A204.1 (cell line): ENCODE measurements at regions not wholly inside any gene's neighbourhood (a gene's known extent, or its start where the extent isn't known, plus 50 kb on each side); places are given as distances from the start of the nearest gene placed in this dataset.

ENCODE experiments used
- FAIRE-seq: peaks from 2 replicates; lab custom pipeline; 2012; peaks lifted over from hg19 to GRCh38; lab: Jason Lieb, UNC

DNA sequence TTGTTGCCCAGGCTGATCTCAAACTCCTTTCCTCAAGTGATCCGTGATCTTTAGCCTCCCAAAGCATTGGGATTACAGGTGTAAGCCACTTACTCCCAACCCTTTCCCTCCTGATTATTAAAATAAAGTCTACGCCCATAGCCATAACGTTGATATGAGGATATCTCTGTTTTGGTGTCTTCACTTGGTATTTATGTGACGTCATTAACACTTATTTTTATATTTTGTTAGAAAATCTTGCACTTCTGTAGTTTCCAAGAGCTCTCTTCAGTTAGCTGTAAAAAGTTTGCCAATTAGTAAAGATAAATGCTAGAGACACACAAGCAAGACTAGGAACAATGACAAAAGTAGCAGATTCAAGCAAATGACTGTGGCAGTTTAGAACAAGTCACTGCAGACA is 115.6 kb upstream of the HSF2 start:
- no peak for FAIRE-seq

DNA sequence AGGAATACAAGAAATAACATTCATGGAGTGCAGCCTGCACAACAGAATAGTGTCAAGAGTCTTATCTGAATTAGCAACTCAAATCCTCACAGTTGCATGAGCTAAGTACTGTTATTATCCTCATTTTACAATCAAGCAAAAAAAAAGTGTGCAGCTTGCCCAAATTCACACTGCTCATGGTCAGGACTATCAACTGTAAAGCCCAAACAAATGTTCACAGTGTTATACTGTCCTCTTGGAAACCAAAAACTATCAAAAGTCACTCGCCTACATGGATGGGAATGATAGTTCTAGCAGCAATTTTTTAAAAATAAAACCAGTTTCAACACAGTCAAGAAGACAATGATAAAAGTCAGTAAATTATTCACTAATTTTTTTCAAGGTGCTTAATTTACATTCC is 114.6 kb upstream of the HSF2 start:
- FAIRE-seq: no peak

DNA sequence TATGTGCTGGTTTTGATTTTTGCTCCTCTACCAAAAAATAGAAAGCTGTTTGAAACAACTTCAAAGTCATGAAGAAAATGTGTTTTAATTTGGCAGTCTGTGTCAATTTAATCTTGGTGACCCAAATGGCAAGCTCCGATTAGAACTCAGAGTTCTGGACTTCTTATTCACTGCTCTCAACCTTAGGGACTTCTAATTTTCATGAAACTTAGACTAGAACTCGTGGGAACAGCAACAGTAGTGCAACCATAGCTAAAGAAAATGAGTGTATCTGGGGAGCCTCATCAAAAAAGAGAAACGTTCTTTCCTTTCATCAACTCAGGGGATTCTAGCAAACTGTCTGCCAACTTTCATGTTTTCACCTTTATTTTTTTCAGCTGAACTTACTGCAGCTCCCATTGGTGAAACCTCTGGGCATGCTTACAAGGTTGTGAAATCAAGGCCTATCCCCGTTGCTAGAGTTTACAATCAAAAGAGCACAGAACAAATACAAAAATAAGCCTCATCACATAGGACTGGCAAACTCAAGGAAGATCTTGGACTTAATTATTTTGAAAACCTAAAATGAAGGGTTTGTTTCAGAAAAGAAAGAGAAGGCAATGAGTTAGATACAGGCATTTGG is 114.0 kb upstream of the HSF2 start:
- no peak for FAIRE-seq

DNA sequence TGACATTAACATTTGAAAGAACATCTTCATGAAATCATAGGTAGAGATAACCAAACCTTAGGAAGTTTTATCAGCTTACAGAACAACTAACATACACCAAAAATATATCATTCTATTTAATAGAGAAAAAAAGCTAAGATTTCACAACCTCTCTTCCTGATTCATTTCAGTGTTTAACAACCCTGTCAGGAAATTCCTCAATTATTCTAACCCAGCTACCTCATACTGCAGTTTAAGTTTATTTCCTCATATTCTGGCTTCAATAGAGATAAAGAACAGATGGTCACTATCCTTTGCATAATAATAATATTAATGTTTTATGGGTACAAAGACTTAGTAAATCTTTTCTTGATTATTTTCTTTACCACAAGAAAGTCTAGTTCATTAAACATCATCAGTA is 112.9 kb upstream of the HSF2 start:
- no peak for FAIRE-seq

DNA sequence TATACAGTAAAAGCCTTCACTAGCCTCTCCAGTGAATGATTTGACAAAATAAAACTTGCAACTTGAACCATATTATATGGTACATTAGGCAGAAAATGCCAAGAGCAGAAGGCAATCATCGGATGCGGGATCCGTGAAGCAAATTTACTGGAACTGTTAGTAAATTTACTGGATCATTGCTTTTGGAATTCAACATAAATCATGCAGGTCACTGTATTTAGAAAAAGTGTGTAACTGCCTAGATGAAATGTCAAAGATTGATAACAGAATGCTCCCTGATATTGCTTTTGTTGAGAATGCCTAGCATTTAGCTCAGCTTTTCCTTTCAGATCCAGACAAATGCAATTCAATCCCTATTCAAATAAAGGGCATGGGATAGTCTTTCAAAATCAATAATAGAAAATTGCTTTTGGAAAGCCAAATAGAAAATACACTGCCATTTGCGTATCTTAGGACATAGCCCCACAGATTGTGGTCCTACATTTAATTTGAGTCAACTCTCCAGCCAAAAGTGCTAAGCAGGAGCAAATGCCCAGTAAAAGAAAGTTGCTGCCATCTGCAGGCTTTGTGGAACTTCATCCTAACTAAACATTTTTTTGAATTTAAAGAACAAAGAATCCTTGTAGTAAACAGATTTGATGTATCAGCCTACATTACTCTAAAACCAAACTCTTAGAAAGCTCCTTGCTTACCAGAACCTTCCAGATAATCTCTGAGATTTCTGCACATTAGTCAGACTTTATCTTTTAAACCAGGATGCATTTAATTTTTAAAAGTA is 109.5 kb upstream of the HSF2 start:
- FAIRE-seq: no peak

DNA sequence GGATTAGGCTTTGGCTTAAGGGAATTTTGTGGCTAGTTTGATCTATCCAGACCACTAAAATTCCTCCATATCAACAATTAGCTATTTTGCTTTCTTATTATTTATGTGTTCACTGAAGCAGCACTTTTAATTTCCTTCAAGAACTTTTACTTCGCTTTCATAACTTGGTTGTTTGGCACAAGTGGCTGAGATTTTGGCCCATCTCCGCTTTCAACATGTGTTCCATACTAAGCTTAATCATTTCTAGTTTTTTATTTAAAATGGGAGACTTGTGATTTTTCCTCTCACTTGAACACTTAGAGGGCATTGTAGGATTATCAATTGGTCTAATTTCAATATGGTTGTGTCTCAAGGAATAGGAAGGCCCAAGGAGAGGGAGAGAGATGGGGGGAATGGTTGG is 102.4 kb upstream of the HSF2 start:
- FAIRE-seq: no peak

DNA sequence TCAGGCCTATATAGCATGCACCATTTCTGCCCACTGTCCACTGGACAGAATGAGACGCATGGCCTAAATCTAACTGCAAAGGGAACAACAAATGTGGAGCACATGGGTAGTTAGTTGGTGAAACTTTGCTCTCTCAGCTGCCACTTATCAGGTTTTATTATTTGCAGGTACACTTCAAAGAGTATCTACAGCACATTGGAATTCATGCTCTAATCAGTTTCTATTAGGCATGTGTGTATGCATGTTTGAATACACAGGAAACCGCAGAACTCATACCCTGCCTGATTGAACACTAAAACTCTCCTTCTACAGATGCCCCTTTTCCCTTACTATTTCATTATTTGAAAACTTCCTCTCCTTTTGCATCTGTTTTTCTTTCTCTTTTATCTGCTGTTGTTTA is 97.4 kb upstream of the HSF2 start:
- FAIRE-seq: no peak

DNA sequence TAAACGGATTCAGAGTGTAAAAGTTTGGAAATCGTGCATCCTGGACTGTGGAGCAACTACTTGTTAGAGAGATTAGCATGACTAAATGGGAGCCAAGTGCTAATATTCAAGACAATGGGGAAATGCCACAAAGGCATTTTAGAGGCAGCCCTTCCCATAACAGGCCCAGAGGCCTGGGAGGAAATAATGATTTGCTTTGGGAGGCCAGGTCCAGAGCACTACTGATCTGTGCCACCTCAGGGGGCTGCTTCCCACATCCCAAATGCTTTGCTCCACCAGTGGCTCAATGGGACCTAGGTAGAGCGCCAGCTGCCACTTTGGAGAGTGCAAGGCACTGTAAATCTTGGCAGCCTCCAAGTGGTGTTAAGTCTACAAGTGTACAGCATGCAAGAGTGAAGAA is 91.9 kb upstream of the HSF2 start:
- FAIRE-seq: no peak

DNA sequence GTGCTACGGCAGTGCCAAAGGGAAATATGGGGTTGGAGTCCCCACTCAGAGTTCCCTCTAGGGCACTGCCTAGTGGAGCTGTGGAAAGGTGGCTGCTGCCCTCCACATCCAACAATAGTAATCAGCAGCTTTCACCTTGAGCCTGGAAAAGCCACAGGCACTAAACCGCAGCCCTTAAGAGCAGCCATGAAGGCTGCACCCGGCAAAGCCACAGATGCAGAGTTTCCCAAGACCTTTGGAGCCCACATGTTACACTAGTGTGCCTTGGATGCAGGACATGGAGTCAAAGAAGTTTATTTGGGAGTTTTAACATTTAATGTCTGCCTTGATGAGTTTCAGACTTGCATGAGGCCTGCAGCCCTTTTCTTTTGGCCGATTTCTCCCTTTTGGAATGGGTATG is 91.4 kb upstream of the HSF2 start:
- FAIRE-seq: no peak

DNA sequence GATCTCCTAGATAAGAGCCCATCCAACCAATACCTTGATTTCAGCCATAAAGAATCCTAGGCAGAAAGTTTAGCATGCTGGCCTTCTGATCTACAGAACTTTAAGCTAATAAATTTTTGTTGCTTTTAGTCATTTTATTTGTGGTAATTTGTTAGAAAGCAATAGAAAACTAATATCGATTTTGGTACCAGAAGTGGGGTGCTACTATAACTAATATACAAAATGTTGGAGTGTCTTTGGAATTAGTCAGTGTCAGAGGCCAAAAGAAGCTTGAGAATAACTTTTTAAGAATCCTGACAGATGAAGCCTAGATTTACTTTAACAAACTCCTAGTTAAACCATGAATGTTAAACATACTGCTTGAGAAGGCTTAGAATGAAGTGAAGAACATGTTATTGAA is 83.6 kb upstream of the HSF2 start:
- no peak for FAIRE-seq

DNA sequence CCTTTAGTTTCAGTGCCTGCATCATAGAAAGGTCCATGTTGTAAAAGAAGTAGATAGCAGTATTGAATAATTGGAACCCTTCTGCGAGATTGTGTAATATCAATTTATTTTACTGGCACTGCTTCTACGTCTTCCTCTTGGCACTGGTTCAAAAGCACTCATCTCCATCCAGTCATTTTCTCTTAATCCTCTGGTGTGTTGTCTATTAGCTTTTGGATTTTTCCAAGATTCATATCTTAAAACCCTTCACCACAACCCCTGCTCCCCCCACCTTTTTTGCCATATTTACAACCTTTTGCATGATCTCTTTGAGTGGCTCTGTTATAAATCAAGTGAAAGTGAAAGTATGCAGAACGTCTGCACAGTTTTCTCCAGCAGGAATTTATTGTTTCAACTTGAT is 76.6 kb upstream of the HSF2 start:
- FAIRE-seq: no peak

DNA sequence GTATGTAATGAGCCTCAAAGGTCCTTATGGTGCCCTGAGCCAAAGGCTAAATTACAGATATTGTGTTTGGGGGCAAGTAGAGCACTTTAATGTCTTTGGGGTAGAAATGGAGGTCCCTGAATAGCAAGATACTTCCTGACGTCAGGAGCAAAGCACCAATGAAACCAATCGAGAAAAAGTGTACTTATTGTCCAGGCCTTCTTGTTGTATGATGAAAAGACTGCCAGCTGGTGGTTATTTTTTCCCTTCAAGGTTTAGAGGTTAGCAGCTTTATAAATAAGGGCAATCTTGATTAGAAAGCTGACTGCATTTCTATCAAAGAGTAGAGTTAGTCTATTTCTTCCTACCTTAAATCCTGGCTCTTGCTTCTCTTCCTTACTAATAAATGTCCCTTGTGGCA is 76.1 kb upstream of the HSF2 start:
- FAIRE-seq: no peak

DNA sequence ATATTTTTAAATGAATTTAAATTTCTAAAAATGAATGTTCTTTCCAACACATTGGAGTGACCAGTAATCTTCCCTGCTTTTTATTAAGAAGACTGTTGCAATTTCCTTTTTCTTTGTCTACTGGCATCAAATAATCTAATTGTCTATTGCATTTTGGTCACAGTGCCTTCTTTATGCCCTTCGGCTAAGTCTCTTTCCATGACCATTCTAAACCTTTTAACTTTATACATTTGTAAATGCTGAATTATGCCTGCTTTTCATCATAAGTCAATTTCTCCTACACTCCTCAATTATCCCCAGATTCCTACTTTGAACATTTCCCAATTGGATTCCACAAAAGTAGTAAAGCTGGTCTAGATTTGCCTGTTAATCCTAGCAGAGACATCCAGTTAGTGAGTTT is 69.1 kb upstream of the HSF2 start:
- FAIRE-seq: no peak

DNA sequence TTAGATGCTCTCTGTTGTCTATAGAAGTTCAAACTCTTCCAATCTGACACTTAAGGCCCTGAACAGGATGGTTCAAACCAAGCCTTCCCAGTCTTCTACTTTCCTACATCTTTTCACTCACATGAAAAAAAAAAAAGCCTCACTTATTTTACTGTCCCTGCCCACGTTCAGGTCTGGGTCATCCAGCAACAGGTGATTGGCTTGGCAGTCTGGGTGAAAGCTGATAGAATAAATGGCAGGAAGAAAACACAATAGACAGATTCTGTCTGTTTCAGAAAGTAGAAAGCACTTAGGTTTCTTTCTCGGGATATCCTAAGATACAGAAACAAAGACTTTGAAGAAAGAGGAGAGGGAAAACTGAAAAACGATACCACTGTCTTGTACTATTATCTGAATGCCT is 61.8 kb upstream of the HSF2 start:
- FAIRE-seq: no peak

DNA sequence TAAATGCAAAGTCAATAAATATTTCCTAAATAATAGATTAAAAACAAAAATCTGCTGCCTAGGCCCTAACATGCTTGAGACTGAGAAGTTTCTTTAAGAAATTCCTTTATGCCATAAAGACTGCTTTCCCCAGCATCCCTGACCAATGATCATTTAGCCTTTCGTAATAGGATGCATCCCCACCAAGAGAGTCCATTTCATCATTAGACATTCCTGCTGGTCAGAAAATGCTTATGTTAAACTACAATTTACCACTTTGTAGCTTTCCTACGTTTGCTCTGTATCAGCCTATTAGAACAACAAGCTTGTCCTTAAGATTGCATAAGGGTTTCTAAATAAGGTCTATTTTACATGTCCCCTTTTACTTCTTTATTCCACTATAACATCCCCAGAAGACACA is 59.8 kb upstream of the HSF2 start:
- FAIRE-seq: no peak

DNA sequence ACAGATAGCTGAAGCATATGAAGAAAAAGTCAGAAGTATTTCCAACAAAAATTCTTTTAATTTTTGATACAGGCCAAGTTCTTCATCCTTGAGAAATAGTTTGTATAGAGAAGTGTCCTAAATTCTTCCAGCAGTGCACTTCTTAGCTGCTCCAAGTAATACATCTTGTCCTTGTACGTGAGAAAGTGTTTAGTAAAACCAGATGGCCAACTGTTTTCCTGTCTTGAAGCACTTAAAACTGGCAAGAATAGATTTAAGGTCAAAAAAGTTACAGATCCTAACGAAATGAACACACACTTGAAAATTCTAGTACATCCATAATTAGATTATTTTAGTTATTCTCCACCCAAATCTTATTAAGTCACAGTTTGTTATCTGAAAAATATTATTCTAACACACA is 52.2 kb upstream of the HSF2 start:
- FAIRE-seq: no peak

DNA sequence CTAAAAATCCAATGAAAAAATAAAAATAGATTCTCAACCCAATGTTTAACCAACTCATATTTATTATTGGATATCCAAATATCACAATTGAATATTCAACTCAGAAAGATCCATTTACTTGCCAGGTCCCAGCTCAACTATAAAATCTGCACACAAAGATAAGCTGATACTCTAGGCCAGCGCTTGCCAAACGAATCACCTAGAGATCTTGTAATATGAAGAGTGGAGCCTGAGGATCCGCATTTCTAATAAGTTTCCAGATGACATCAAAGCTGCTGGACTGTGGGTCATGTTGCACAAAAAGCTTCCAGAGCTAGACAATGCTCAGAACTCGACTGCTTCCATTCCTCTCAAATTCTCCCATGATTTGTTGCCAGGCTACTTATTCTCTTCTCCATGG is 51.7 kb upstream of the HSF2 start:
- no peak for FAIRE-seq
